BJ (cell line): ENCODE measurements at regions not wholly inside any gene's neighbourhood (a gene's known extent, or its start where the extent isn't known, plus 50 kb on each side); places are given as distances from the start of the nearest gene placed in this dataset.

Experiments
- CTCF ChIA-PET: fragments of 350-600 bp; formaldehyde crosslinking; extraction: SDS; loops from one replicate; lab custom pipeline; 2021; ENCODE audit warnings: antibody characterized with exemption, inconsistent platforms; lab: Yijun Ruan, JAX
- POLR2A ChIA-PET: fragments of 300-600 bp; sonication (Branson Sonifier 250); formaldehyde crosslinking; extraction: SDS; loops from one replicate; lab custom pipeline; 2021; ENCODE audit warnings: antibody characterized with exemption; lab: Charles Lee
- DNase-seq: peaks from one replicate; pipeline ENCODE4 v3.0.0-alpha.2; 2011; ENCODE audit warnings: low read depth
- H3K27me3 ChIP-seq: 2 replicates; pipeline ENCODE4 v1.6.0; 2011; ENCODE audit warnings: low read length; ENCODE audit not compliant: control insufficient read depth, insufficient read depth
- H3K36me3 ChIP-seq: 2 replicates; pipeline ENCODE4 v1.5.1; 2011; ENCODE audit warnings: low read length; ENCODE audit not compliant: control insufficient read depth, insufficient read depth
- H3K4me3 ChIP-seq: 2 replicates; pipeline ENCODE4 v1.5.1; 2011; ENCODE audit warnings: low read depth, mild to moderate bottlenecking, control low read depth, low read length
- TF ChIP-seq, protein P1 (sequence below): IDR thresholded peaks from 2 replicates; pipeline ENCODE4 v1.5.1; 2011; ENCODE audit warnings: low read depth, mild to moderate bottlenecking, control low read depth, inconsistent platforms, low read length, moderate library complexity; ENCODE audit not compliant: insufficient read depth

GRCh38 chr6:91099479-91099878, 512.6 kb upstream of the MAP3K7 start:
- no peak for DNase-seq
- Histone ChIP-seq H3K4me3 (no peak overlapping the region), H3K27me3 (no peaks in the 10 kb centered on the region), H3K36me3 (no peaks in the 10 kb centered on the region)
- TF ChIP-seq, protein P1, sequence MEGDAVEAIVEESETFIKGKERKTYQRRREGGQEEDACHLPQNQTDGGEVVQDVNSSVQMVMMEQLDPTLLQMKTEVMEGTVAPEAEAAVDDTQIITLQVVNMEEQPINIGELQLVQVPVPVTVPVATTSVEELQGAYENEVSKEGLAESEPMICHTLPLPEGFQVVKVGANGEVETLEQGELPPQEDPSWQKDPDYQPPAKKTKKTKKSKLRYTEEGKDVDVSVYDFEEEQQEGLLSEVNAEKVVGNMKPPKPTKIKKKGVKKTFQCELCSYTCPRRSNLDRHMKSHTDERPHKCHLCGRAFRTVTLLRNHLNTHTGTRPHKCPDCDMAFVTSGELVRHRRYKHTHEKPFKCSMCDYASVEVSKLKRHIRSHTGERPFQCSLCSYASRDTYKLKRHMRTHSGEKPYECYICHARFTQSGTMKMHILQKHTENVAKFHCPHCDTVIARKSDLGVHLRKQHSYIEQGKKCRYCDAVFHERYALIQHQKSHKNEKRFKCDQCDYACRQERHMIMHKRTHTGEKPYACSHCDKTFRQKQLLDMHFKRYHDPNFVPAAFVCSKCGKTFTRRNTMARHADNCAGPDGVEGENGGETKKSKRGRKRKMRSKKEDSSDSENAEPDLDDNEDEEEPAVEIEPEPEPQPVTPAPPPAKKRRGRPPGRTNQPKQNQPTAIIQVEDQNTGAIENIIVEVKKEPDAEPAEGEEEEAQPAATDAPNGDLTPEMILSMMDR = no peak
- ChIA-PET CTCF (no interaction called here), POLR2A (no interaction called here)

DNA sequence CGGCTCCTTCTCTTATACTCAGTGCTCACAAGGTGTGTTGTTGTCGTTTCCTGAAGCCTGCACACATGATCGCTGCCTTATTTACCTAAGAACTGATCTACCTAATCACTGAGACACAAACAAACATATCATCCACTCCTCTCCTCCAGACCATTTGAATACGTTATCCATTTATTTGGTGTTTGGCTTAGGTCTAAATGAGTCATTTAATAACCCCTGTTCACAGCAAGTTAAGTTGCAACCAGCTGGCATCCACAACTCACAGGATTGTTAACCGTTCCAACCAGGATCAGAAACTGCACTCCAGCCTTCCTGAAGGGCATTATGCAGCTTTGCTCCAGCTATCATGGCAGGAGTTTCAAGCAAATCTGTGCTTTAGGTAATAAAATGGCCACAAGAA, 511.1 kb upstream of the MAP3K7 start:
- POLR2A ChIA-PET = no interaction called here
- Histone ChIP-seq H3K27me3 (no peaks in the 10 kb centered on the region), H3K36me3 (no peaks in the 10 kb centered on the region), H3K4me3 (no peak overlapping the region)
- CTCF ChIA-PET = no interaction called here
- TF ChIP-seq, protein P1 = no peak
- no peak for DNase-seq

DNA sequence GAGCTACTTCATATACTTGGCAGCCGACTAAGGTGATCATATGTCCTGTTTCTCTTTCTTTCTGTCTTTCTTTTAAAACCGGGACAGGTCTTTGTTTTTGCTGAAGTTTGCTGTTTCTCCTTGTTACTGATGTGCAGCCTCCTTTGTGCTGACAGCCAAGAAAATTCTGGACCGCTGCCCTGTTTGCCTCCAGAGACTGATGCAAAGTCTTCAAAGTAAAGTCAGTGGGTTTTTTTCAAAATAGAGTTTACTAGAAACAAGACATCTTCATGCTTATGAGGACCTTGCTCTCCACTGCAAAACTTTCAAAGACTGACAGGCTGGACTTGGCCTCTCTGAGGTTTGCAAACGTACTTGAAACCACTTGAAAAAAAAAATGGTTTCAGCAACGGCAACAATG, 510.5 kb upstream of the MAP3K7 start:
- no peak for DNase-seq

GRCh38 chr6:91094806-91095475, 508.1 kb upstream of the MAP3K7 start:
- POLR2A ChIA-PET = no interaction called here
- no peaks in the 10 kb centered on the region for H3K27me3 ChIP-seq
- H3K4me3 ChIP-seq = no peak overlapping the region
- no peak for DNase-seq
- TF ChIP-seq, protein P1 = no peak
- CTCF ChIA-PET = interaction anchor here (0.9 kb wide), 1 partner anchor 14 kb away, joined by 5 read pairs; no protein-coding TSS in a partner anchor
- H3K36me3 ChIP-seq = no peaks in the 10 kb centered on the region

More for the DNA sequence above, 510.5 kb upstream of the MAP3K7 start:
- no peak overlapping the region for H3K4me3 ChIP-seq
- H3K27me3 ChIP-seq = no peaks in the 10 kb centered on the region
- TF ChIP-seq, protein P1 = no peak
- POLR2A ChIA-PET = no interaction called here
- no peaks in the 10 kb centered on the region for H3K36me3 ChIP-seq
- CTCF ChIA-PET = no interaction called here

- POLR2A ChIA-PET = no interaction called here
- Histone ChIP-seq H3K4me3 (no peak overlapping the region), H3K36me3 (no peaks in the 10 kb centered on the region), H3K27me3 (no peaks in the 10 kb centered on the region)
- DNase-seq = no peak
- TF ChIP-seq, protein P1 = no peak
- CTCF ChIA-PET = interaction anchor here (0.9 kb wide), 1 partner anchor 13 kb away, joined by 5 read pairs; no protein-coding TSS in a partner anchor
Measured at GRCh38 chr6:91094341-91094740, 507.5 kb upstream of the MAP3K7 start.
